Psoas muscle (tissue), 7 donors: ENCODE measurements at regions not wholly inside any gene's neighbourhood (a gene's known extent, or its start where the extent isn't known, plus 50 kb on each side); places are given as distances from the start of the nearest gene placed in this dataset.

ENCODE experiments used
- ATAC-seq, 4 donors: fragments of 200-7000 bp; cut with Tn5 transposase; one replicate each; pipeline ENCODE4 v1.9.1; 2020; ENCODE audit warnings: moderate library complexity in 3 of 4, mild to moderate bottlenecking in 2 of 4
- DNase-seq, 2 donors: peaks; one replicate each; pipeline ENCODE4 v3.0.0-alpha.2; 2020
- H3K27ac ChIP-seq: fragments of 200-600 bp; one replicate; pipeline ENCODE4 v1.8.0; 2022
- H3K27me3 ChIP-seq, 3 donors: fragments of 200-600 bp in 1 of 3; one replicate each; pipeline versions ENCODE4 v1.6.1 to v1.8.0; 2013 to 2022; ENCODE audit warnings: low read length in 2 of 3, mild to moderate bottlenecking in 2 of 3, moderate library complexity in 1 of 3; ENCODE audit not compliant: insufficient read depth in 3 of 3
- H3K36me3 ChIP-seq, 2 donors: fragments of 200-600 bp in 1 of 2; one replicate each; pipeline versions ENCODE4 v1.6.1 to v1.8.0; 2013 to 2022; ENCODE audit warnings: low read depth in 1 of 2, mild to moderate bottlenecking in 1 of 2, moderate library complexity in 1 of 2; ENCODE audit not compliant: insufficient read depth in 1 of 2
- H3K4me1 ChIP-seq: fragments of 200-600 bp; one replicate; pipeline ENCODE4 v1.8.0; 2022
- H3K4me3 ChIP-seq: fragments of 200-600 bp; one replicate; pipeline ENCODE4 v1.8.0; 2022; ENCODE audit warnings: mild to moderate bottlenecking
- H3K9me3 ChIP-seq: fragments of 200-600 bp; one replicate; pipeline ENCODE4 v1.8.0; 2022
- WGBS, 3 donors: extraction: QIAGEN DNeasy Blood & Tissue Kit; methylation state at CpG; one replicate each; pipeline versions ENCODE4 v1.1.6 to v1.1.7; 2013; 5-methylcytosine and 5-hydroxymethylcytosine counted together
- intact Hi-C, 2 donors: fragments of 100-400 bp; cut with DNase I; formaldehyde crosslinking; loops; one replicate each; pipeline versions ENCODE4 v1.11.0 to v1.14.2; 2022
- TF ChIP-seq, protein P1 (sequence below): fragments of 200-600 bp; IDR thresholded peaks from one replicate; pipeline ENCODE4 v1.8.0; 2022; ENCODE audit warnings: antibody characterized with exemption
- donor health status: healthy with polysubstance abuse.
- donor health status: DM: no; HTN: no; CAD: no; lungs with moderate emphysema.
- donor health status: Bipolar disorder and iron deficiency.
- donor health status: healthy.
- donor health status: DM: yes; HTN: yes; CAD: no.
- donor health status: DM: no; HTN: no; CAD: no.
- donor health status: DM: yes; HTN: yes; CAD: no.

GRCh38 chr10:29011516-29011915 is 277.4 kb upstream of the LYZL1 start:
- no peak overlapping the region for H3K4me3 ChIP-seq
- ATAC-seq (no peak), DNase-seq (no peak)
- H3K27ac ChIP-seq: no peak overlapping the region
- H3K27me3 ChIP-seq: peaks cover 2 to 4% (median 2%) of the 10 kb centered on the region in 3 donors
- H3K4me1 ChIP-seq: no peaks in the 10 kb centered on the region
- intact Hi-C loops: no loop called here
- no peaks in the 10 kb centered on the region for H3K36me3 ChIP-seq
- no peaks in the 10 kb centered on the region for H3K9me3 ChIP-seq
- TF ChIP-seq, protein P1, sequence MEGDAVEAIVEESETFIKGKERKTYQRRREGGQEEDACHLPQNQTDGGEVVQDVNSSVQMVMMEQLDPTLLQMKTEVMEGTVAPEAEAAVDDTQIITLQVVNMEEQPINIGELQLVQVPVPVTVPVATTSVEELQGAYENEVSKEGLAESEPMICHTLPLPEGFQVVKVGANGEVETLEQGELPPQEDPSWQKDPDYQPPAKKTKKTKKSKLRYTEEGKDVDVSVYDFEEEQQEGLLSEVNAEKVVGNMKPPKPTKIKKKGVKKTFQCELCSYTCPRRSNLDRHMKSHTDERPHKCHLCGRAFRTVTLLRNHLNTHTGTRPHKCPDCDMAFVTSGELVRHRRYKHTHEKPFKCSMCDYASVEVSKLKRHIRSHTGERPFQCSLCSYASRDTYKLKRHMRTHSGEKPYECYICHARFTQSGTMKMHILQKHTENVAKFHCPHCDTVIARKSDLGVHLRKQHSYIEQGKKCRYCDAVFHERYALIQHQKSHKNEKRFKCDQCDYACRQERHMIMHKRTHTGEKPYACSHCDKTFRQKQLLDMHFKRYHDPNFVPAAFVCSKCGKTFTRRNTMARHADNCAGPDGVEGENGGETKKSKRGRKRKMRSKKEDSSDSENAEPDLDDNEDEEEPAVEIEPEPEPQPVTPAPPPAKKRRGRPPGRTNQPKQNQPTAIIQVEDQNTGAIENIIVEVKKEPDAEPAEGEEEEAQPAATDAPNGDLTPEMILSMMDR: no peak
- 19 to 39% (median 24%) methylated on average over 4 of the region's 4 CpGs for WGBS, 3 donors

DNA sequence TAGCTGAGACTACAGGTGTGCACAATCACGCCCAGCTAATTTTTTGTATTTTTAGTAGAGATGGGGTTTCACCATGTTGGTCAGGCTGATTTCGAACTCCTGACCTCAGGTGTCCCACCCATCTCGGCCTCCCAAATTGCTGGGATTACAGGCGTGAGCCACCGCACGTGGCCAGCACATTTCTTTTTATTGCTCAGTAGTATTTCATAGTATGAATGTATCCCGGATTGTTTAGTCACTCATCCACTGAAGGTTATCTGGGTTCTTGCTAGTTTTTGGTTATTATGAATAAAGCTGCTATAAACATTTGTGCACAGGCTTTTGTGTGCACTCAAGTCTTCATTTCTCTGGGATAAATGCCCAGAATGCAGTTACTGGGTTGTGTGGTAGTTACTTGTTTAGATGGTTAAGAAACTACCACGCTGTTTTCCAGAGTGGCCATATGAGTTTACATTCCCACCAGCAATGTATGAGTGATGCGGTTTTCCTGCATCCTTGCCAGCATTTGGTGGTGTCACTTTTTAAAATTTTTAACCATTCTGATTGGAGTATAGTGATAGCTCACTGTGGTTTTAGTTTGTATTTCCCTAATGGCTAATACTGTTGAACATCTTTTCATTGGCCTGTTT is 275.8 kb upstream of the LYZL1 start:
- no peaks in the 10 kb centered on the region for H3K4me1 ChIP-seq
- no peaks in the 10 kb centered on the region for H3K36me3 ChIP-seq
- 72 to 83% (median 79%) methylated on average over 9 of the region's 9 CpGs for WGBS, 3 donors
- H3K27ac ChIP-seq: no peak overlapping the region
- peaks cover 2 to 4% (median 2%) of the 10 kb centered on the region in 3 donors for H3K27me3 ChIP-seq
- no peaks in the 10 kb centered on the region for H3K9me3 ChIP-seq
- DNase-seq (no peak), ATAC-seq (no peak)
- TF ChIP-seq, protein P1: no peak
- intact Hi-C loops: no loop called here
- H3K4me3 ChIP-seq: no peak overlapping the region

DNA sequence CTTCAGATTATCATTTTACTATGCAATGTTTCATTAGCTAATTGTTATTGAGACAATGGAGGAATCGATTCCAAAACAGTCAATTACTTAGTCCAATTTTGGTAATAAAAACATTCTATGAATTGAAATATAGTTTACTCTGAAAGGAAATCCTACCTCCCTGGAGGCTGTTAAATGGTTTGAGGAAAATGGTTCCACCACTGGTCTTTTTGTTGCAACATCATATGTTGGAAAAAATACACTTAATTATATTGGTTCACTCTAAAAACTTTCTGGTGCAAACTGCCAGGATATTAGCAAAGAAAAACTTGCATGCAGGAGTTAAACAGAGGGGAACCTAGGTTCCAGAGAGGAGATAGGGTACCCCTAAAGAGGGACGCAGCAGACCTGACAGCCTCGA is 267.3 kb upstream of the LYZL1 start:
- Histone ChIP-seq H3K27ac (no peak overlapping the region), H3K4me3 (no peak overlapping the region), H3K4me1 (no peaks in the 10 kb centered on the region), H3K27me3 (no peaks in the 10 kb centered on the region), H3K9me3 (no peaks in the 10 kb centered on the region), H3K36me3 (no peaks in the 10 kb centered on the region)
- TF ChIP-seq, protein P1: no peak
- no peak for DNase-seq
- ATAC-seq: no peak
- 72 to 81% (median 77%) methylated on average over 3 of the region's 3 CpGs for WGBS, 3 donors
- intact Hi-C loops: no loop called here

DNA sequence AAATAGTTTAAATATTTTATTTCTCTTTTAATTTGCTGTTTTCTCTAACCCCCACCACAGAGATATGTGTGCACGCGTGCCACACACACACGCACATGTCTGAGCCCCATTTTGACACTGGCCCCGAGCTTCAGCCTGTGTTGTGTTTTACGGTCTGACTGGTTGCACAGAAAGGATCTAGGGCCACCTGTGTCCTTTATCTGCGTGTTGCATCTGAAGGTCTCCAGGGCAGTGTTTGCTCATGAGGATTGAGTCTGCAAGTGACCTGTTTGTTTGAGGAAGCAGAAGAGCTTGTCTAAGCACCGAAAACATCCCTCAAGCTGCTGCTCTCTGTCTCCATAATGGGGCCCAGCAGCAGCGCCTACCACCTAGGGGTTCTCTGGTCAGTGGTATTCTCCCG is 266.4 kb upstream of the LYZL1 start:
- no peaks in the 10 kb centered on the region for H3K27me3 ChIP-seq
- no peak overlapping the region for H3K27ac ChIP-seq
- no peak for DNase-seq
- no peak for ATAC-seq
- H3K4me3 ChIP-seq: no peak overlapping the region
- no peaks in the 10 kb centered on the region for H3K4me1 ChIP-seq
- no peaks in the 10 kb centered on the region for H3K36me3 ChIP-seq
- no peaks in the 10 kb centered on the region for H3K9me3 ChIP-seq
- intact Hi-C loops: no loop called here
- TF ChIP-seq, protein P1: no peak
- 82 to 87% (median 85%) methylated on average over 9 of the region's 9 CpGs for WGBS, 3 donors

DNA sequence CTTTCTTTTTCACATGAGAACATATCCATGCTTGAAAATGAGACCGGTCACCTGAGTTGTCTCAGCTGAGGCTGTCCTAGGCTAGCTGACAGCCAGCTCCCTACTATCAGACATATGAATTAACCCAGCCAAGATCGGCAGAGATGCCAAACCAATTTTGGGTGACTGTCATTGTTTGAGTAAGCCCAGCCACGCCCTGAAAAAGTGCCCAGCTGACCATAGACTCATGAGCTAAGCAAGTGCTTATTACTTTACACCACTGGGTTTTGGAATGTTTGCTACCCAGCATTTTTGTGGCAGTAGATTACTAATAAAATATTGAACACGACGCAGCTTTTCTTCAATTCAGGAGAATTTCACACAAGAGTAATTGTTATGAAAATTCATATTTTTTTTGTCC is 265.2 kb upstream of the LYZL1 start:
- no peaks in the 10 kb centered on the region for H3K36me3 ChIP-seq
- intact Hi-C loops: no loop called here
- no peaks in the 10 kb centered on the region for H3K4me1 ChIP-seq
- H3K9me3 ChIP-seq: no peaks in the 10 kb centered on the region
- 62 to 76% (median 64%) methylated on average over 5 of the region's 5 CpGs for WGBS, 3 donors
- TF ChIP-seq, protein P1: no peak
- no peak for ATAC-seq
- no peak overlapping the region for H3K27ac ChIP-seq
- no peak overlapping the region for H3K4me3 ChIP-seq
- no peaks in the 10 kb centered on the region for H3K27me3 ChIP-seq
- DNase-seq: no peak
